HG03139 (cell line): ENCODE measurements at regions not wholly inside any gene's neighbourhood (a gene's known extent, or its start where the extent isn't known, plus 50 kb on each side); places are given as distances from the start of the nearest gene placed in this dataset.

Source experiments
- ATAC-seq: cut with Tn5 transposase; IDR thresholded peaks from one replicate; pipeline ENCODE4 v1.9.1; 2021; ENCODE audit not compliant: unreplicated experiment

DNA sequence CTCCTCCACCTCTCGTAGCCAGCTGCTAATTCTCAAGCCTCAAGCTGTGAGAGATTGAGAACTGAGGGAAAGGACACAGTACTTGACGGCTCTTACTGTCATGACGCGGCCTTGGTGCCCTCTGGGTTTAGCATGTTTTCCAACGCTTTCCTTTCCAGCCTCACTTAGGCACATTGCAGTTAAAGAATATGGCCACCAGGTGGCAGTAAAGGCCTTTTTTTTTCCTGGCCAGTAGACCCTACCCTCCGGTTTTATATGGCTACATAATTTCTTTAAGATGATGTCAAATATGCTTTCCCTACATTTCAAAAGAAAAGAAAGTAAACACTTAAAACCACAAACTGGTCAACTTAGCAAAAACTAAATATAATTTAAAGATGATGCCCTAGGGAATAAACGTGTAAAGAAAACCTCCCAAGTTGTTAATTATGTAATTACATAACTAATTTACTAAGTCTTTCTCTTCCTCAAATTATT is 56.8 kb upstream of the PRDX6 start:
- peak; percentile 35 for ATAC-seq

DNA sequence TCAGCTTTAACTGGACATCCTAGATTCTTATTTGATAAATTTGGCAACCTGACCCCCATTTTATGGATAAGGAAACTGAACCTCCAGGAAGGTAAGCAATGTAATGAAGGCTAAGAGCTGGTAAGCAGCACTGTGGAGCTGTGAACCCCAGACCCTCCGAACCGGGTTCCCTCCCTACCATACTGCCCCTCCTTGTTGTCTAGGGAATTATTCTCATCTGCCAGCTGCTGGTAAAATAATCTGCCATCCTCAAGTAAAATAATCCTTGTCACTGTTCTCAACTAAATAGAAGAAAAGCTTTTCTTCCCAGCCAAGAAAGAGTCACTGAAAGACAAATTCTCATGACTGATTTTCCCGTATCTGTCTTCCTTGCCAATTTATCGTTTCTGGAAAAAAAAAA is 55.8 kb upstream of the PRDX6 start:
- no peak for ATAC-seq

DNA sequence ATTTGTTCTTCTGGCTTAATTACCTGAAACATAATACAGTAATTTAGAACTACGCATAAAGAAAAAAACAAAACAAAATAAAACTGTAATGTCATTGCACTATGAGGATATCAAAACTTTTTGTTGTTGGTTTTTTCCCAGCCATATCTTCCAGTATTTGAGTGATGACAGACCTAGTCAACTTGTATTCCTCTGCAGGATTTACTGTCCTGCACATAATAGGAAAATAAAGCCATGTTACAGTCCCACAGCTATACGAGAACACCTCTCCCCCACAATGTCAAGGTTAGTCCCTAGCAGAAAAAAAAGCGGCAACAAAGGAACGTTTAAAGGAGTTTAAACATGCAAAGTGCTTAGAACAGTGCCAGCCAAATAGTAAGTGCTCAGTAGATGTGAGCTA is 55.3 kb upstream of the PRDX6 start:
- ATAC-seq: no peak

DNA sequence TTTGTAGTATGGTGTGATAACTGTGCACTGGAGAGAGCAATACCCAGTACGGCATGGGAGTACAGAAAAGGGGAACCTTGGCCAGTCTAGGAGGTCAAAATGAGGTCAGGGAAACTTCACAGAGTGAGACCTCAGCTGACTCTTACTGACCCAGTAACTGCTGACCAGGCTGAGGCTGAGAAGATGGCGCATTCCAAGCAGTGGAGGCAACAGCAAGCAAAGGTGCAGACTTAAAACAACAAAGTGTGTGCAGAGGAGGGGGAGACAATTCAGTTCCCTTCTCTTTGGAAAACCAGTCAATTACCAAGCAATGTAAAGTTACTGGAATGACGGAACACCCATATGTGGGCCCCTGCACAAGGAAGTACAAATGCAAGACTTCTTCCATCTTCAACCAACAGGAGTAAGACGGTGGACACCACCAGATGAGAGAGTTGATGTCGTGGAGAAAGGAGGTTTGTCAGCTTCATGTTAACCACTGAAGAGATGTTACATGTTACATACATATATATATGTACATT is 54.6 kb upstream of the PRDX6 start:
- no peak for ATAC-seq

DNA sequence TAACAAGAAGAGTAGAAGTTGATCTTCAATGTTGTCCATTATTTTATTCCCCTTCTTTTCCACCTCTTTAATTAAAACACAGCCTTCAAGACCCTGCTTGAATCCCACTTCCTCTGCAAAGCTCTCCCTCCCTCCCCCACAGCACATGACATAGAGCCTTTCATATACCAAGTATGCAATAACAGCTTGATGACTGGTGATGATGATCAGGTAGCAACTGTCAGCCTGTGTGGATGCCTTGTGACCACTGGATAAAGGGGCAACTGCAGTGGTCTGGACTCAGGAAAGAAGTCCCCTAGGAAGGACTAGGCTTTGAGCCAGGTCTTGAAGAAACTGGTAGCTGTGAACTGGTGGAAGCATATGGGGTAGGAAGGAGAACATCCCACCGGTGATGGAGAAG is 53.8 kb upstream of the PRDX6 start:
- ATAC-seq: no peak

DNA sequence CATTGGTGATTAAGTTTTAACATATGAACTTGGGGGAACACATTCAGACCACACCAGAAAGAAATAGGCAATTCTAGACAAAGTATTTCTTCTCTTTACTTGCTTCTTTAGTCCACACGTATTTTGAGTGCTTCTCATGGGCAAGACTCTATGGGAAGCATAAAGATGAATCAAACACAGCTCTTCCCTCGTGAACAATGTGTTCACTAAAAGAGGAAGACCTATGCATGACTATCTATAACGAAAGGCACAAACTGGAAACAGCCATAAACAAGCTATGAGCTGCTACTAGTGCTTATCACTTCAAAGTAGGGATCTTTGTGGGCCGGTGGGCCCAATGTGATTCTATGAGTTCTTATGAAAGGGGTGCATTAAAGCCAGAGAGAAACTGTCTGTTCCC is 53.0 kb upstream of the PRDX6 start:
- no peak for ATAC-seq

DNA sequence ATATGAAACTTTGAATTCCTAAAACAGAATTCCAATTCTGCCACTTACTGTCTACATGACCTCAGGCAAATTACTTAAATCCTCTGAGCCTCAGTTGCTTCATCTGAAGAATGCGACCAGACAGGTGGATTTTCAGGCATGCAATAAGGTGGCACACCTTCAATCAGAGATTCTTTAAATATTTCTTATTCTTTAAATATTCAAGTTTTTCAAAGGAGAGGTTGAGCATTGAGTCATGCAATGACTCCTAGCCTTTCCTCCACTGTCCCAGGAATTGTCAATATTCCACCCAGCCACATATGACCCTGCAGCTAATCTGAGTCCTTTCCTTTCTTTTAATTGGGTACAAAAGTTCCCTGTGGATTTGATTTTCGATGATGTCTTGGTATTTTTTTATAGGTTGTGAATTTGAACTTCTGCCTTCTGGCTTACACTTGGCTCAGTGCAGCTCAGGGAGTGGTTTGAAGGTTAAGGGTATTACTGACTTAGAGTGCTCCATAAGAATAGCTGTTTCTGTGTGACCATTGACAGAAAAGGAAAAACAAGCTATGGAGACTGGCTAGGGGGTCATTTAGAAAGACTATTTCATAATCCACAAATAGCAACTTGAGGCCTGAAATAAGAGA is 52.2 kb upstream of the PRDX6 start:
- ATAC-seq: no peak

DNA sequence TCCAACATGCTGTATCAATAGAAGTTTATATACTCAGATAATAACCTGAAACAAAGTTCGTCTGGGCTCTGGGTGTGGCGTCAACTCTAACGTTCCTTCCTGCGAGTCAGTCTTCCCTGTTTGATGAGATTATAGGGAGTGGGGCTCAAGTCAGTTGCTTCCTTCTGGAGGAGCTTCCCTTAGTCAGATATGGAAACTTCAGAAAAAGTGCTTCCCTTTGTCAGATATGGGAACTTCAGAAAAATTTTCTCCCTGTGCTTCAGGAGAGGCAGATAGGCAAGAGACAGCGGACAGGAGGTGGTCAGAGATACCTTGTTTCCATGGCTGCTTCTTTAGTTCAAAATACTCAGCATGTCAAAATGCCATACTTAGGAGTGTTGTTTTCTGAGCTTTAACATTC is 51.1 kb upstream of the PRDX6 start:
- ATAC-seq: no peak

DNA sequence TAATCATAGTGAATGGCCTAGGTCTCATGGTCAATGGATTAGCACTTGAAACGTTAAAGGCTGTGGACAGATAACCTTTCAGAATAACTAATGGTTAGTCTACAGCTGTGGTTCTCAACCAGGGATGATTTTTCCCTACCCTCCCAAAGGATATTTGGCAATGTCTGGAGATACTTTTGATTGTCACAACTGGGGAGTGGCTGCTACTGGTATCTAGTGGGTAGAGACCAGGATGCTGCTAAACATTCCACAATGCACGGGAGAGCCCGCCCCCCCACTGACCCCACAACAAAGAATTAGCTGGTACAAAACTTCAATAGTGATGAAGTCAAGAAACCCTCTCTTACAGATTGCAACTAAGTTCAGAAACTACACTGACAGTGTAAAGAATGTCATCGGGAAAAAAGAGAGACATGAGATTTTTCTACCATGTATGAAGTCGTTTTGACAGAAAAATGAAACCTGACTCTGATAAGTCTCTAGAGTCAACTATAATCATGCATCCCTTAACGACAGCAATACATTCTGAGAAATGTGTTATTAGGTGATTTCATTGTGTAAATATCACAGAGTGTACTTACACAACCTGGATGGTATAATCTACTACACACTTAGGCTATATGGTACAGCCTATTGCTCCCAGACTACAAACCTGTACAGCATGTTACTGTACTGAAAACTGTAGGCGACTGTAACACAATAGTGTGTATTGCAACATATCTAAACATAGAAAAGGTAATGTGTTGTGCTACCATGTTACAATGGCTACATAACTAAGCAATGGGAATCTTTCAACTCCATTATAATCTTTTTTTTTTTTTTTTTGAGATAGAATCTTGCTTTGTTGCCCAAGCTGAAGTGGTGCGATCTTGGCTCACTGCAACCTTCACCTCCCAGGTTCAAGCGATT is 49.7 kb upstream of the PRDX6 start:
- no peak for ATAC-seq
